ENCODE measurements at regions not wholly inside any gene's neighbourhood (a gene's known extent, or its start where the extent isn't known, plus 50 kb on each side); places are given as distances from the start of the nearest gene placed in this dataset.

DNA sequence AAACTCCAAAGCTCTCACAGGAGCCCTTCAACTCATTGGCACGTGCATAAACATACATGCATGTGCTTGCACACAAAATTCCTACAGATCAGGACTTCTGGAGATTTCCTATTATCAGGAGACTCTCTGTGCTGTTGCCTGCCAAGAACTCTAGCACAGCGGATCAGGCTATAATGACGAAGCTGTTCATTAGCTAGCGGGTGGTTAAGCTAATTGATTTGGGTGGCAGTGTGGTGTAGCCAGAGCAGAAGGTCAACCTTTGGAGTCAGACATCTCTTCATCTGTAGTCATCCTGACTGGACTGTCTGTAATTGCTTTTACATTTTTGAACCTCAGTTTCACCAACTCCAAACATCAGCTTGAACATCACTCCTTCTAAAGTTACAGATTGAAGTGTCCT, 69.0 kb downstream of the KIF2B start:
- Histone ChIP-seq H3K27me3 (ENCODE audit: control insufficient read depth in 3 of 3, insufficient read depth in 3 of 3, low read length in 3 of 3) (no peaks in the 10 kb centered on the region), H3K4me3 (ENCODE audit: low read depth in 1 of 3, low read length in 3 of 3) (no peak overlapping the region), H3K9me3 (ENCODE audit: control insufficient read depth in 2 of 2, insufficient read depth in 1 of 2, low read depth in 1 of 2, low read length in 1 of 2) (peaks cover 0 to 2% of the 10 kb centered on the region in 2 donors), H3K36me3 (ENCODE audit: control insufficient read depth in 3 of 3, insufficient read depth in 2 of 3, low read depth in 1 of 3, low read length in 3 of 3) (no peaks in the 10 kb centered on the region), H3K27ac (ENCODE audit: low read depth in 1 of 3, low read length in 2 of 3) (no peak overlapping the region), H3K4me1 (ENCODE audit: control insufficient read depth in 3 of 3, insufficient read depth in 2 of 3, low read depth in 1 of 3, low read length in 2 of 3) (no peaks in the 10 kb centered on the region)
- FAIRE-seq (no peak), DNase-seq (no peak)
- 85 to 87% (median 86%) methylated on average over 4 of the region's 4 CpGs for WGBS, 3 donors

DNA sequence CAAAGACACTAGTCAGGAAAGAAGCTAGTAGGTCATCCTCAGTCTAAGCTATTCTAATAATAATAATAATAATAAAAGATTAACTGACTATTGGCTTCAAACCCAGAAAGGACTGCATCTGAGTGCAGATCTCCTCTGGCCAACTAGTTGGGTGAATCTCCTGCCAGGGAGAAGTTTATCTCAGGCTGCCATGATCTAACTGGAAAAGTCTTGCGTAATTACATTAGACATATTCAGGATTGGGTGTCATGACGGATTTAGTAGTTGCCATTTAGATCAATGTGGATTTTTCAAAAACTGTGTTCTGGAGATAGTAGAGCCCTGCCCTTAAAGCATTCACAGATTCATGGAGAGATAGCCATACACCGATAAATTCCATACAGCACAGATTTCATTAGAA, 69.5 kb downstream of the KIF2B start:
- FAIRE-seq (no peak), DNase-seq (no peak)
- no peak overlapping the region for H3K4me3 ChIP-seq (ENCODE audit: low read depth in 1 of 3, low read length in 3 of 3)
- H3K27me3 ChIP-seq (ENCODE audit: control insufficient read depth in 3 of 3, insufficient read depth in 3 of 3, low read length in 3 of 3): no peaks in the 10 kb centered on the region
- H3K36me3 ChIP-seq (ENCODE audit: control insufficient read depth in 3 of 3, insufficient read depth in 2 of 3, low read depth in 1 of 3, low read length in 3 of 3): no peaks in the 10 kb centered on the region
- H3K27ac ChIP-seq (ENCODE audit: low read depth in 1 of 3, low read length in 2 of 3): no peak overlapping the region
- H3K9me3 ChIP-seq (ENCODE audit: control insufficient read depth in 2 of 2, insufficient read depth in 1 of 2, low read depth in 1 of 2, low read length in 1 of 2): peaks cover 0 to 2% of the 10 kb centered on the region in 2 donors
- H3K4me1 ChIP-seq (ENCODE audit: control insufficient read depth in 3 of 3, insufficient read depth in 2 of 3, low read depth in 1 of 3, low read length in 2 of 3): no peaks in the 10 kb centered on the region
- WGBS, 3 donors: 86 to 96% (median 90%) methylated on average over 3 of the region's 3 CpGs

DNA sequence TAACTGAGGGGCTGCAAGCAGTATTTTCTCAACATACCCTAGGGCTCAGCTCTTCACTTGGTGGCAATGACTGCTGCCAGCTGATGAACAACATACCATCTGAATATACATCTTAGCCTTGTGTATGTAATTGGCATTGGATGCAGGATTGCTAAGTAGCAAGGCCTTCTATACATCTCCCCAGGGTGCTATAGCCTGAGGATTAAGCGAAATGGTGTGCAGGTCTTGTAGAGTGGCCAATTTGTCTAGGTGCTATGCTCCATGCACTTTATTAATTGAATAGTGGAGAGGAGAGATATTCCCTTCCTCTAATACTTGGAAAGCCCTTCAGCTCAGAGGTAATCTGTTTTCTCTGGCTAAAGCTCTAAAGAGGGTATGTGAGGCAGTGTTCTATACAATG, 71.9 kb downstream of the KIF2B start:
- 29 to 68% (median 37%) methylated on average over 1 of the region's 1 CpG for WGBS, 3 donors
- no peaks in the 10 kb centered on the region for H3K27me3 ChIP-seq (ENCODE audit: control insufficient read depth in 3 of 3, insufficient read depth in 3 of 3, low read length in 3 of 3)
- H3K9me3 ChIP-seq (ENCODE audit: control insufficient read depth in 2 of 2, insufficient read depth in 1 of 2, low read depth in 1 of 2, low read length in 1 of 2): peaks cover 0 to 2% of the 10 kb centered on the region in 2 donors
- no peaks in the 10 kb centered on the region for H3K4me1 ChIP-seq (ENCODE audit: control insufficient read depth in 3 of 3, insufficient read depth in 2 of 3, low read depth in 1 of 3, low read length in 2 of 3)
- DNase-seq (no peak), FAIRE-seq (no peak)
- no peaks in the 10 kb centered on the region for H3K36me3 ChIP-seq (ENCODE audit: control insufficient read depth in 3 of 3, insufficient read depth in 2 of 3, low read depth in 1 of 3, low read length in 3 of 3)
- H3K27ac ChIP-seq (ENCODE audit: low read depth in 1 of 3, low read length in 2 of 3): no peak overlapping the region
- H3K4me3 ChIP-seq (ENCODE audit: low read depth in 1 of 3, low read length in 3 of 3): no peak overlapping the region

DNA sequence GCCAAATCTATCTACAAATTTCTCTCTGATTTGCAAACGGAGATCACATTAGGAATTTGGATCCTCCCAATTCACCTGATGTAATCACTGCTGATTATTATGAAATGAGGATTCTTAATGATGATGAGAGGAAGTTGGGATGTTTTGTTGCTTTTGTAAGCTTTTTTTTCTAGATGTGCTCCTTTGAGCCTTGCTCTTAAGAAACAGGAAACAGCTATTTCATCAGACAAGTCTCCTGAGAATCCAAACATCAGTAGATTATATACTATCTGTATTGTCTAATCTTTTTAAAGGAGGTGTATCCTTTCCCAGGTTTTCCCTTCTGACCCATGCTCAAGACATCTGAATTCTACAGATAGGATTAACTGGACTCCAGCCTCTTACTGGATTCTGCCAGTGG, 73.3 kb downstream of the KIF2B start:
- Histone ChIP-seq H3K4me3 (ENCODE audit: low read depth in 1 of 3, low read length in 3 of 3) (no peak overlapping the region), H3K9me3 (ENCODE audit: control insufficient read depth in 2 of 2, insufficient read depth in 1 of 2, low read depth in 1 of 2, low read length in 1 of 2) (peaks cover 0 to 4% of the 10 kb centered on the region in 2 donors), H3K27me3 (ENCODE audit: control insufficient read depth in 3 of 3, insufficient read depth in 3 of 3, low read length in 3 of 3) (no peaks in the 10 kb centered on the region), H3K36me3 (ENCODE audit: control insufficient read depth in 3 of 3, insufficient read depth in 2 of 3, low read depth in 1 of 3, low read length in 3 of 3) (no peaks in the 10 kb centered on the region), H3K27ac (ENCODE audit: low read depth in 1 of 3, low read length in 2 of 3) (no peak overlapping the region), H3K4me1 (ENCODE audit: control insufficient read depth in 3 of 3, insufficient read depth in 2 of 3, low read depth in 1 of 3, low read length in 2 of 3) (no peaks in the 10 kb centered on the region)
- no peak for DNase-seq
- FAIRE-seq: no peak
- 73 to 78% (median 76%) methylated on average over 1 of the region's 1 CpG for WGBS, 3 donors

DNA sequence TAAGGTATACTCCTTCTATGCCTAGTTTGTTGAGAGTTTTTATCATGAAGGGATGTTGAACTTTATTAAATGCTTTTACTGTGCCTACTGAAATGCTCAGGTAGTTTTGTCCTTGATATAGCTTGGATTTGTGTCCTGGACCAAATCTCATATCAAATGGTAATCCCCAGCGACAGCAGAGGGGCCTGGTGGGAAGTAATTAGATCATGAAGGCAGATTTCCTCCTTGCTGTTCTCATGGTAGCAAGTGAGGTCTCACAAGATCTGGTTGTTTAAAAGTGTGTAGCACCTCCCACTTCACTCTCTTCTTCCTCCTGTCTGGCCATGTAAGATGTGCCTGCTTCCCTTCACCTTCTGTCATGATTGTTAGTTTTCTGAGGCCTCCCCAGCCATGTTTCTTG, 78.2 kb downstream of the KIF2B start:
- FAIRE-seq: no peak
- Histone ChIP-seq H3K4me1 (ENCODE audit: control insufficient read depth in 3 of 3, insufficient read depth in 2 of 3, low read depth in 1 of 3, low read length in 2 of 3) (no peaks in the 10 kb centered on the region), H3K36me3 (ENCODE audit: control insufficient read depth in 3 of 3, insufficient read depth in 2 of 3, low read depth in 1 of 3, low read length in 3 of 3) (no peaks in the 10 kb centered on the region), H3K4me3 (ENCODE audit: low read depth in 1 of 3, low read length in 3 of 3) (no peak overlapping the region), H3K27me3 (ENCODE audit: control insufficient read depth in 3 of 3, insufficient read depth in 3 of 3, low read length in 3 of 3) (no peaks in the 10 kb centered on the region), H3K27ac (ENCODE audit: low read depth in 1 of 3, low read length in 2 of 3) (no peak overlapping the region), H3K9me3 (ENCODE audit: control insufficient read depth in 2 of 2, insufficient read depth in 1 of 2, low read depth in 1 of 2, low read length in 1 of 2) (peaks cover 0 to 4% of the 10 kb centered on the region in 2 donors)
- DNase-seq: no peak
- 87 to 90% (median 89%) methylated on average over 1 of the region's 1 CpG for WGBS, 3 donors

DNA sequence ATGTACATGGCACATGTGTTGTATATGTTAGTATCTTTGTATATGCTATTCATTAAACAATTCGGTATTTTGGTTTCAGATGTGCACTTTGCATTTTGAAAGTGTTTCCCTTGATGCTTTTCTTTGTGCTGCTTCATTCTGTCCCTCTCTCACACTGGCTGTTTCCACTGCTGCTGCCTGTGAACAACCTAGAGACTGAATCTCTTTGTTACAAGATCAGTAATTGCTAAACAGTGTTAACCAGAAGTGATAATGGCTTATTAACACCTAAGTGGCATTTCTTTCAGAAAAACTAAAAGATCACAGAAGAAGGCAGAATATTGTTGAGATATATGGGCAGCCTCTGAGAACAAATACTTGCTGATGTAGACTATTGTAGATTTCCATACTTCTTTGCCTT, 84.7 kb downstream of the KIF2B start:
- FAIRE-seq: no peak

DNA sequence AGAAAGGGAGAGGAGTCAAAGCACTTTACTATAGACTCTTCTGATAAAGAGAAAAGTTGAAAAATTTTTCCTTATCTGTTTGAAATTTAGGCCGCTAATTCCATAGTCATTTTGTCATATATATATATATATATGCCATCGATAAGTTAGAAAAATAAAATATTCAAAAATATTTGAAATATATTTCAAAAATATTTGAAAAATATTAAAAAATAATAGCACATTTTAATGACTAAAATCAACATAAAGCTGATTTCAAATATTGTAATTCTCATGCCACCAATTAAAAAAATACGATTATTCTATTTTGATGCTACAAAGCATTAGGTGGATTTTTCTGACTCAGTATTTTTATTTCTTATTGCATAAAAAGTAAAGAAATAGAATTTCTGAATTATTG, 87.1 kb downstream of the KIF2B start:
- Histone ChIP-seq H3K27ac (ENCODE audit: low read depth in 1 of 3, low read length in 2 of 3) (no peak overlapping the region), H3K4me1 (ENCODE audit: control insufficient read depth in 3 of 3, insufficient read depth in 2 of 3, low read depth in 1 of 3, low read length in 2 of 3) (no peaks in the 10 kb centered on the region), H3K9me3 (ENCODE audit: control insufficient read depth in 2 of 2, insufficient read depth in 1 of 2, low read depth in 1 of 2, low read length in 1 of 2) (no peaks in the 10 kb centered on the region), H3K4me3 (ENCODE audit: low read depth in 1 of 3, low read length in 3 of 3) (no peak overlapping the region), H3K36me3 (ENCODE audit: control insufficient read depth in 3 of 3, insufficient read depth in 2 of 3, low read depth in 1 of 3, low read length in 3 of 3) (no peaks in the 10 kb centered on the region), H3K27me3 (ENCODE audit: control insufficient read depth in 3 of 3, insufficient read depth in 3 of 3, low read length in 3 of 3) (no peaks in the 10 kb centered on the region)
- no peak for FAIRE-seq
- 91 to 94% (median 94%) methylated on average over 3 of the region's 3 CpGs for WGBS, 3 donors
- DNase-seq: no peak

More for the DNA sequence above, 84.7 kb downstream of the KIF2B start:
- Histone ChIP-seq H3K27ac (ENCODE audit: low read depth in 1 of 3, low read length in 2 of 3) (no peak overlapping the region), H3K4me1 (ENCODE audit: control insufficient read depth in 3 of 3, insufficient read depth in 2 of 3, low read depth in 1 of 3, low read length in 2 of 3) (no peaks in the 10 kb centered on the region), H3K27me3 (ENCODE audit: control insufficient read depth in 3 of 3, insufficient read depth in 3 of 3, low read length in 3 of 3) (no peaks in the 10 kb centered on the region), H3K9me3 (ENCODE audit: control insufficient read depth in 2 of 2, insufficient read depth in 1 of 2, low read depth in 1 of 2, low read length in 1 of 2) (no peaks in the 10 kb centered on the region), H3K4me3 (ENCODE audit: low read depth in 1 of 3, low read length in 3 of 3) (no peak overlapping the region), H3K36me3 (ENCODE audit: control insufficient read depth in 3 of 3, insufficient read depth in 2 of 3, low read depth in 1 of 3, low read length in 3 of 3) (no peaks in the 10 kb centered on the region)
- 28 to 40% (median 36%) methylated on average over 1 of the region's 1 CpG for WGBS, 3 donors
- no peak for DNase-seq

DNA sequence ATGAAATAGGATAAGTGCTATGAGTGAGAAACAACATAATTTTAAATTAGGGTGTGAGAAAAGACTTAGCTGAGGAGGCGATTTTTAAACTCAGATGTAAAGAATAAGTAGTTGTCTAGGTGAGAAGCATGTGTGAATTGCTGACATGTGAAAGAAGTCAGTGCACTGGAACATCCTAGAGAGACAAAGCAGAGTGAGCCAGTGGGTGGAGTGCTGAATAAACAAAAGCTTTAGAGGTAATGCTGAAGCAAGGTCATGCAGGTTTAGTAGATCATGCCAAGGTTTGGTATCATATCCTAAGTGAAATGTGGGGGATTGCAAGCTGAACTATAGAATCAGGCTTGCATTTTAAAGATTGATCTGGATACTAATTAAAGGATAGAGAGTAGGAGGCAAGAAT, 89.4 kb downstream of the KIF2B start:
- no peaks in the 10 kb centered on the region for H3K36me3 ChIP-seq (ENCODE audit: control insufficient read depth in 3 of 3, insufficient read depth in 2 of 3, low read depth in 1 of 3, low read length in 3 of 3)
- no peaks in the 10 kb centered on the region for H3K27me3 ChIP-seq (ENCODE audit: control insufficient read depth in 3 of 3, insufficient read depth in 3 of 3, low read length in 3 of 3)
- no peaks in the 10 kb centered on the region for H3K9me3 ChIP-seq (ENCODE audit: control insufficient read depth in 2 of 2, insufficient read depth in 1 of 2, low read depth in 1 of 2, low read length in 1 of 2)
- DNase-seq: no peak
- no peaks in the 10 kb centered on the region for H3K4me1 ChIP-seq (ENCODE audit: control insufficient read depth in 3 of 3, insufficient read depth in 2 of 3, low read depth in 1 of 3, low read length in 2 of 3)
- H3K27ac ChIP-seq (ENCODE audit: low read depth in 1 of 3, low read length in 2 of 3): no peak overlapping the region
- no peak overlapping the region for H3K4me3 ChIP-seq (ENCODE audit: low read depth in 1 of 3, low read length in 3 of 3)
- no peak for FAIRE-seq
- WGBS, 3 donors: 40 to 53% (median 45%) methylated on average over 1 of the region's 1 CpG

DNA sequence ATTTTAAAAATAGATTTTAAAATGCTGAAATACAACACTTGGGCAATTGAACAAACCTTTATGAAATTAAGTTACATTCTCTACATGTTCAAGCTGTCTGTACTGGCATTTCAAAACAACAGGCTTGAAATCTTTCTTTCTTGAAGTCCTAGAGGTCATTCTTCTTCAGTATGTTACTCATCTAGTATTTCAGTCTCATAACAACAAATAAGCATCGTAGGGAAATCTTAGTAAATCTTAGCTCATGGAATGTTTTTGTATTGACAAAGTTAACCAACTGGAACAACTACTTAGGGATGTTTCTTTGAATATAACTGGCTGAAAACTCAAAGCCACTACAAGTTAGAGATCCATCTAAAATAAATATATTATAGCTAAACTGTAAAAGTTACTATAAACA, 96.6 kb downstream of the KIF2B start:
- Histone ChIP-seq H3K36me3 (ENCODE audit: control insufficient read depth in 3 of 3, insufficient read depth in 2 of 3, low read depth in 1 of 3, low read length in 3 of 3) (no peaks in the 10 kb centered on the region), H3K4me3 (ENCODE audit: low read depth in 1 of 3, low read length in 3 of 3) (no peak overlapping the region), H3K4me1 (ENCODE audit: control insufficient read depth in 3 of 3, insufficient read depth in 2 of 3, low read depth in 1 of 3, low read length in 2 of 3) (no peaks in the 10 kb centered on the region), H3K9me3 (ENCODE audit: control insufficient read depth in 2 of 2, insufficient read depth in 1 of 2, low read depth in 1 of 2, low read length in 1 of 2) (no peaks in the 10 kb centered on the region), H3K27ac (ENCODE audit: low read depth in 1 of 3, low read length in 2 of 3) (no peak overlapping the region), H3K27me3 (ENCODE audit: control insufficient read depth in 3 of 3, insufficient read depth in 3 of 3, low read length in 3 of 3) (no peaks in the 10 kb centered on the region)
- no peak for DNase-seq
- WGBS, 3 donors: 64 to 71% (median 68%) methylated on average over 1 of the region's 1 CpG
- no peak for FAIRE-seq

Data from small intestine (tissue), 7 donors.